ENCODE measurements at regions not wholly inside any gene's neighbourhood (a gene's known extent, or its start where the extent isn't known, plus 50 kb on each side); places are given as distances from the start of the nearest gene placed in this dataset.
"Not testable (repeated sequence)": the region's sequence is repeated elsewhere in the genome, so short reads cannot be mapped to it uniquely, and the experiment has no call there.

DNA sequence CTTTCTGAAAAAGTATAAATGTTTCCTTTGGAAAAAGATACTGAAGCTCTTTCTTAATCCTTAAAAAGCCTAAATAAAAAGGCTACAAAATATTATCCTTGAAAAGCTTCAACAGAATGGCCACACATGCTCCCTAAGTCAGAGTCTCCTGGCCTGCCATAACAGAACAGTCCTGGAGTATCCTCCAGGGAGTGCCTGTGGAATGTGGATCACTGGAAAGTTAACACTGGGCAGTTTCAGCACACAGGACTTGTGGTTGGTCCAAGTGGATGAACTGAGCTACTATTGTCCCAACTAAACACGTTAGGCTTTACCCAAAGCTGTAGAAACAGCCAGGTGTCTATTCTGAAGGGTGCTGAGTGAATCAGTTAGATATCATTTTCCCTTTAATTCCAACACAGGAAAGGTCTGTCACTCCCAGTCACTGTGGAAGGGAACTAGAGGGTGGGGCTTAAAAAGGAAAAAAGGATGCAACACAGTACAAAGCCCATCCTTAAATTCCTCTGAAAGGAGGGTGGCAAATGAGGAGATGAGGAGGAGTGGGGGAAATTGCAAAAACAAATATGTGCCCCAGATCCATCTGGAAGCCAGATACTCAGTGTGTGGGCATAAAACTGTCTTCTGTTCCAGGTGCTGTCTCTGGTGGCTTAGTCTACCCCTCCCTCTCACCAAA lies 196.3 kb upstream of the SPAG17 start:
- no peak for TF ChIP-seq CTCF (IDR thresholded peaks at IDR 0.05; ENCODE audit: insufficient read depth, low read depth, low read length)
- TF ChIP-seq EZH2 (IDR thresholded peaks at IDR 0.05; ENCODE audit: insufficient read depth, low read length): no peak
- H3K36me3 ChIP-seq (ENCODE audit: insufficient read depth, low read length): no peaks in the 10 kb centered on the region
- no peak overlapping the region for H3K27ac ChIP-seq (ENCODE audit: low read depth, low read length)
- Mint-ChIP-seq H3K4me1 (ENCODE audit: low read depth, unreplicated experiment) (no peaks in the 10 kb centered on the region), H3K9me3 (ENCODE audit: unreplicated experiment) (peaks cover 8% of the 10 kb centered on the region), H3K4me3 (ENCODE audit: unreplicated experiment) (no peak overlapping the region), H3K36me3 (ENCODE audit: low read depth, unreplicated experiment) (no peaks in the 10 kb centered on the region), H3K27me3 (ENCODE audit: low read depth, unreplicated experiment) (no peaks in the 10 kb centered on the region), H3K27ac (ENCODE audit: unreplicated experiment) (no peak overlapping the region)
- H4K20me1 ChIP-seq (ENCODE audit: insufficient read depth, low read length): no peaks in the 10 kb centered on the region
- no peak for DNase-seq (ENCODE audit: low read depth)
- FAIRE-seq: no peak
- no peak overlapping the region for H3K9ac ChIP-seq (ENCODE audit: low read length)
- no peak overlapping the region for H2AFZ ChIP-seq (ENCODE audit: low read depth, low read length)
- no peak overlapping the region for H3K4me2 ChIP-seq (ENCODE audit: low read length)
- H3K4me3 ChIP-seq (ENCODE audit: insufficient read depth, low read depth, low read length): no peak overlapping the region
- H3K9me3 ChIP-seq (ENCODE audit: insufficient read depth, low read depth, low read length): no peaks in the 10 kb centered on the region
- no peaks in the 10 kb centered on the region for H3K79me2 ChIP-seq (ENCODE audit: insufficient read depth, low read length)
- H3K4me1 ChIP-seq (ENCODE audit: insufficient read depth, low read length): no peaks in the 10 kb centered on the region
- no peaks in the 10 kb centered on the region for H3K27me3 ChIP-seq (ENCODE audit: insufficient read depth, low read length)

- not testable (repeated sequence) for H3K79me2 ChIP-seq (ENCODE audit: insufficient read depth, low read length); H3K27me3 Mint-ChIP-seq (ENCODE audit: low read depth, unreplicated experiment); H3K4me3 Mint-ChIP-seq (ENCODE audit: unreplicated experiment); H3K9ac ChIP-seq (ENCODE audit: low read length); H4K20me1 ChIP-seq (ENCODE audit: insufficient read depth, low read length); H3K27me3 ChIP-seq (ENCODE audit: insufficient read depth, low read length); H3K36me3 Mint-ChIP-seq (ENCODE audit: low read depth, unreplicated experiment); H3K4me3 ChIP-seq (ENCODE audit: insufficient read depth, low read depth, low read length); FAIRE-seq; H3K36me3 ChIP-seq (ENCODE audit: insufficient read depth, low read length); DNase-seq (ENCODE audit: low read depth); H3K27ac Mint-ChIP-seq (ENCODE audit: unreplicated experiment); H2AFZ ChIP-seq (ENCODE audit: low read depth, low read length); H3K9me3 Mint-ChIP-seq (ENCODE audit: unreplicated experiment); H3K4me2 ChIP-seq (ENCODE audit: low read length); H3K4me1 Mint-ChIP-seq (ENCODE audit: low read depth, unreplicated experiment); H3K9me3 ChIP-seq (ENCODE audit: insufficient read depth, low read depth, low read length); H3K27ac ChIP-seq (ENCODE audit: low read depth, low read length); H3K4me1 ChIP-seq (ENCODE audit: insufficient read depth, low read length)
These were observed 192.2 kb upstream of the SPAG17 start for GRCh38 chr1:118377183-118377582.

DNA sequence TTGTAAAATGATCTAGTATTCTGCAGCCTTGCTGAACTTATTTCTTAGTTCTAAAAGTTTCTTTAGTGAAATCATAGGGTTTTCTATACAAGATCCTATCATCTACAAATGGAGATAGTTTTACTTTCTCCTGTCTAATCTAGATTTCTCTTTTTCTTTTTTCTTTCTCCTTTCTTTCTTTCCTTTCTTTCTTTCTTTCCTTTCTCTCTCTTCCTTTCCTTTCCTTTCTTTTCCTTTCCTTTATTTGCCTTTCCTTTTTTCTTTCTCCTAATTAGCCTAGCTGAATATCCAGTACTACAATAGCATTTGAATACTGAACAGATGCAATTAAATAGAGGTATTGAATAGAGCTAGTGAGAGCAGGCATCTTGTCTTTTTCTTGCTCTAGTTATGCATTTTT lies 186.6 kb upstream of the SPAG17 start:
- H3K9ac ChIP-seq (ENCODE audit: low read length): no peak overlapping the region
- H3K9me3 ChIP-seq (ENCODE audit: insufficient read depth, low read depth, low read length): no peaks in the 10 kb centered on the region
- no peaks in the 10 kb centered on the region for H4K20me1 ChIP-seq (ENCODE audit: insufficient read depth, low read length)
- Mint-ChIP-seq H3K27me3 (ENCODE audit: low read depth, unreplicated experiment) (peaks cover 1% of the 10 kb centered on the region), H3K9me3 (ENCODE audit: unreplicated experiment) (peaks cover 12% of the 10 kb centered on the region), H3K36me3 (ENCODE audit: low read depth, unreplicated experiment) (no peaks in the 10 kb centered on the region), H3K27ac (ENCODE audit: unreplicated experiment) (no peak overlapping the region), H3K4me3 (ENCODE audit: unreplicated experiment) (no peak overlapping the region), H3K4me1 (ENCODE audit: low read depth, unreplicated experiment) (no peaks in the 10 kb centered on the region)
- H3K4me1 ChIP-seq (ENCODE audit: insufficient read depth, low read length): no peaks in the 10 kb centered on the region
- TF ChIP-seq EZH2 (IDR thresholded peaks at IDR 0.05; ENCODE audit: insufficient read depth, low read length): no peak
- TF ChIP-seq CTCF (IDR thresholded peaks at IDR 0.05; ENCODE audit: insufficient read depth, low read depth, low read length): no peak
- no peak overlapping the region for H3K27ac ChIP-seq (ENCODE audit: low read depth, low read length)
- H3K4me3 ChIP-seq (ENCODE audit: insufficient read depth, low read depth, low read length): no peak overlapping the region
- H3K27me3 ChIP-seq (ENCODE audit: insufficient read depth, low read length): no peaks in the 10 kb centered on the region
- DNase-seq (ENCODE audit: low read depth) (no peak), FAIRE-seq (no peak)
- H3K79me2 ChIP-seq (ENCODE audit: insufficient read depth, low read length): no peaks in the 10 kb centered on the region
- H3K4me2 ChIP-seq (ENCODE audit: low read length): no peak overlapping the region
- H3K36me3 ChIP-seq (ENCODE audit: insufficient read depth, low read length): no peaks in the 10 kb centered on the region
- H2AFZ ChIP-seq (ENCODE audit: low read depth, low read length): no peak overlapping the region

Measured in astrocyte (in vitro differentiated cells and primary cell).